Choroid plexus epithelial cell (primary cell): ENCODE measurements at regions not wholly inside any gene's neighbourhood (a gene's known extent, or its start where the extent isn't known, plus 50 kb on each side); places are given as distances from the start of the nearest gene placed in this dataset.

ENCODE experiments used
- DNase-seq: peaks from one replicate; pipeline ENCODE4 v3.0.0-alpha.2; 2010; ENCODE audit warnings: low read depth
- H3K4me3 ChIP-seq: 2 replicates; pipeline ENCODE4 v1.5.1; 2011; ENCODE audit warnings: low read depth, mild to moderate bottlenecking, control low read depth, low read length, moderate library complexity
- CTCF ChIP-seq: conservative IDR thresholded peaks from 2 replicates; pipeline ENCODE4 v1.5.1; 2011; ENCODE audit warnings: low read depth, mild to moderate bottlenecking, control low read depth, inconsistent platforms, low read length, moderate library complexity

- TF ChIP-seq CTCF = no peak
- H3K4me3 ChIP-seq = no peak overlapping the region
- DNase-seq = no peak
Measured at GRCh38 chr18:23332356-23332755, 120.7 kb upstream of the RIOK3 start.

- no peak for TF ChIP-seq CTCF
- no peak for DNase-seq
- H3K4me3 ChIP-seq = no peak overlapping the region
Measured at GRCh38 chr18:23333827-23334226, 119.3 kb upstream of the RIOK3 start.

GRCh38 chr18:23334569-23334968 lies 118.5 kb upstream of the RIOK3 start:
- TF ChIP-seq CTCF = no peak
- H3K4me3 ChIP-seq = no peak overlapping the region
- no peak for DNase-seq

- no peak for TF ChIP-seq CTCF
- DNase-seq = no peak
- H3K4me3 ChIP-seq = no peak overlapping the region
Measured at GRCh38 chr18:23336101-23336500, 117.0 kb upstream of the RIOK3 start.

GRCh38 chr18:23337599-23338444 lies 115.3 kb upstream of the RIOK3 start:
- TF ChIP-seq CTCF = no peak
- H3K4me3 ChIP-seq = no peak overlapping the region
- DNase-seq = peak; percentile 55

GRCh38 chr18:23340661-23341060 lies 112.4 kb upstream of the RIOK3 start:
- peak; percentile 75 for DNase-seq
- TF ChIP-seq CTCF = no peak
- no peak overlapping the region for H3K4me3 ChIP-seq

- no peak for TF ChIP-seq CTCF
Measured at GRCh38 chr18:23341383-23341782, 111.7 kb upstream of the RIOK3 start.

More at GRCh38 chr18:23341383-23341782, 111.7 kb upstream of the RIOK3 start:
- no peak overlapping the region for H3K4me3 ChIP-seq
- no peak for DNase-seq
